Gastrocnemius medialis (tissue), 4 donors: ENCODE measurements at regions not wholly inside any gene's neighbourhood (a gene's known extent, or its start where the extent isn't known, plus 50 kb on each side); places are given as distances from the start of the nearest gene placed in this dataset.

ENCODE experiments used
- ATAC-seq, 2 donors: fragments of 150-250 bp; one replicate each; pipeline ENCODE4 v1.9.1; 2016
- DNase-seq, 2 donors: peaks; one replicate each; pipeline ENCODE4 v3.0.0-alpha.2; 2019
- H3K27ac ChIP-seq, 4 donors: fragments of 200-600 bp; sonication (generic); 1 replicate in 1 of 4; 2 replicates in 3 of 4; pipeline ENCODE4 v1.5.1; 2016 to 2018; ENCODE audit warnings: mild to moderate bottlenecking in 2 of 4, moderate library complexity in 1 of 4
- H3K27me3 ChIP-seq, 3 donors: fragments of 200-600 bp; sonication (generic) in 2 of 3; 1 replicate in 1 of 3; 2 replicates in 2 of 3; pipeline versions ENCODE4 v1.5.1 to v1.6.0; 2016 to 2019; ENCODE audit warnings: mild to moderate bottlenecking in 1 of 3, moderate library complexity in 1 of 3
- H3K36me3 ChIP-seq, 2 donors: fragments of 200-600 bp; sonication (generic) in 1 of 2; one replicate each; pipeline ENCODE4 v1.5.1; 2017 to 2018
- H3K4me1 ChIP-seq, 2 donors: fragments of 200-600 bp; sonication (generic) in 1 of 2; one replicate each; pipeline ENCODE4 v1.5.1; 2016 to 2017; ENCODE audit warnings: mild to moderate bottlenecking in 2 of 2
- H3K4me3 ChIP-seq, 4 donors: fragments of 200-600 bp; sonication (generic) in 3 of 4; 1 replicate in 1 of 4; 2 replicates in 3 of 4; pipeline ENCODE4 v1.5.1; 2016 to 2019; ENCODE audit warnings: mild to moderate bottlenecking in 2 of 4
- H3K9me3 ChIP-seq, 3 donors: fragments of 200-600 bp; sonication (generic) in 2 of 3; 1 replicate in 1 of 3; 2 replicates in 2 of 3; pipeline ENCODE4 v1.5.1; 2016 to 2019
- POLR2A ChIP-seq, 2 donors: fragments of 450-650 bp; IDR thresholded peaks; one replicate each; pipeline ENCODE4 v1.6.1; 2017; ENCODE audit warnings: antibody characterized with exemption in 2 of 2, mild to moderate bottlenecking in 2 of 2, moderate library complexity in 2 of 2
- in situ Hi-C, 4 donors: fragments of 200-750 bp; cut with MboI; loops; one replicate each; pipeline versions ENCODE4 v1.15.0 to v1.8.0; 2017; ENCODE audit warnings: low sequenced_read_pairs in 4 of 4
- intact Hi-C: fragments of 100-400 bp; cut with DNase I; formaldehyde crosslinking; loops from one replicate; pipeline ENCODE4 v1.15.1; 2023; ENCODE audit warnings: low total_unique reads
- TF ChIP-seq, protein P1 (sequence below), 5 experiments: fragments of 450-650 bp in 3 of 5; fragments of 200-600 bp in 2 of 5; sonication (generic) in 2 of 5; IDR thresholded peaks in 4 of 5; conservative IDR thresholded peaks in 1 of 5; 1 replicate in 4 of 5; 2 replicates in 1 of 5; pipeline ENCODE4 v1.5.1; 2016 to 2019; ENCODE audit warnings: antibody characterized with exemption in 5 of 5, mild to moderate bottlenecking in 3 of 5, moderate library complexity in 3 of 5

DNA sequence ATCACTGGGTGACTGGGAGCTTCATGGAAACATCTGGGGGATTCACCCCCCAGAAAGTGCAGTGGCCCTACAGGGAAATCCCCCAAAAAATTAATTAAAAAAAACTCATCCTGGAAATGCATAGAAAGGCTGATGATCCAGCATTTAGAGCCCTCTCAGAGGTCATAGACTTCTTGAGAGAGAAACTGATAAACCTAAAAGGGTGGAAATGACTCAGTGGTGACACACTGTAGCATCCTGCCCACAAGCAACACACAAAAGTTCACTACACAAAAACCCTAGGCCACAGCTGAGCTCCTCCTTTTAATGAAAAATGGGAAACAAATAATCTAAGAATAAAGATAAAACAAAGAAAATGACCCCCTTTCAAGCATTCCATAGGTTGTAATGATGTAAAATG, 911.5 kb downstream of the GLUD2 start:
- Histone ChIP-seq H3K27ac (no peak overlapping the region), H3K9me3 (no peaks in the 10 kb centered on the region), H3K36me3 (no peaks in the 10 kb centered on the region), H3K27me3 (no peaks in the 10 kb centered on the region), H3K4me3 (no peak overlapping the region), H3K4me1 (no peaks in the 10 kb centered on the region)
- TF ChIP-seq, protein P1, sequence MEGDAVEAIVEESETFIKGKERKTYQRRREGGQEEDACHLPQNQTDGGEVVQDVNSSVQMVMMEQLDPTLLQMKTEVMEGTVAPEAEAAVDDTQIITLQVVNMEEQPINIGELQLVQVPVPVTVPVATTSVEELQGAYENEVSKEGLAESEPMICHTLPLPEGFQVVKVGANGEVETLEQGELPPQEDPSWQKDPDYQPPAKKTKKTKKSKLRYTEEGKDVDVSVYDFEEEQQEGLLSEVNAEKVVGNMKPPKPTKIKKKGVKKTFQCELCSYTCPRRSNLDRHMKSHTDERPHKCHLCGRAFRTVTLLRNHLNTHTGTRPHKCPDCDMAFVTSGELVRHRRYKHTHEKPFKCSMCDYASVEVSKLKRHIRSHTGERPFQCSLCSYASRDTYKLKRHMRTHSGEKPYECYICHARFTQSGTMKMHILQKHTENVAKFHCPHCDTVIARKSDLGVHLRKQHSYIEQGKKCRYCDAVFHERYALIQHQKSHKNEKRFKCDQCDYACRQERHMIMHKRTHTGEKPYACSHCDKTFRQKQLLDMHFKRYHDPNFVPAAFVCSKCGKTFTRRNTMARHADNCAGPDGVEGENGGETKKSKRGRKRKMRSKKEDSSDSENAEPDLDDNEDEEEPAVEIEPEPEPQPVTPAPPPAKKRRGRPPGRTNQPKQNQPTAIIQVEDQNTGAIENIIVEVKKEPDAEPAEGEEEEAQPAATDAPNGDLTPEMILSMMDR (IDR thresholded peaks at IDR 0.05 in 4 of 5, conservative IDR thresholded peaks at IDR 0.05 in 1 of 5) = no peak
- no peak for TF ChIP-seq POLR2A (IDR thresholded peaks at IDR 0.05)
- intact Hi-C loops (no loop called here), in situ Hi-C loops (no loop called here)
- DNase-seq = no peak
- ATAC-seq = no peak

DNA sequence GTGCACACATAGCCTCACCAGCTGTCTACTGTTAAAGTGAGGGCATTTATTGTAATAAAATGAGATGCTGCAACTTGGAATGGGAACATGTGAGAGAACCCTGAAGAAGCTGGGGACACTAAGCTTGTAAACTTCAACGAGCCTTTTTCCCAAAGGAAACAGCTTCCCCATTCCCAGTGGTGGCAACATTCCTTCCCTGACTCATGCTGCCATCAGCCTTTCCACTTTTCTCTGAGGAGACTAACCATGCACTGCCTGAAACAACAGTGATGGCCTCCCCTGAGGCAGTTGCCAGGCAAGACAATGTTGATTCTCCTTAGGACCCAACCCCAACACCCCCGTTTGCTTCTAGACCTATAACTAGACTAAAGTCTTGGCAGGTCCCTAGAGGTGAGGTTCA, 928.3 kb downstream of the GLUD2 start:
- intact Hi-C loops = no loop called here

GRCh38 chrX:121987163-121987562, 939.8 kb downstream of the GLUD2 start:
- no peaks in the 10 kb centered on the region for H3K36me3 ChIP-seq
- TF ChIP-seq POLR2A (IDR thresholded peaks at IDR 0.05) = no peak
- TF ChIP-seq, protein P1 (IDR thresholded peaks at IDR 0.05 in 4 of 5, conservative IDR thresholded peaks at IDR 0.05 in 1 of 5) = no peak
- no peak overlapping the region for H3K4me3 ChIP-seq
- H3K9me3 ChIP-seq = no peaks in the 10 kb centered on the region
- no peak for ATAC-seq
- intact Hi-C loops (no loop called here), in situ Hi-C loops (no loop called here)
- H3K27ac ChIP-seq = no peak overlapping the region
- no peaks in the 10 kb centered on the region for H3K4me1 ChIP-seq
- H3K27me3 ChIP-seq = no peaks in the 10 kb centered on the region
- DNase-seq = no peak

More for the DNA sequence above, 928.3 kb downstream of the GLUD2 start:
- no peak for ATAC-seq
- H3K9me3 ChIP-seq = no peaks in the 10 kb centered on the region
- no peaks in the 10 kb centered on the region for H3K4me1 ChIP-seq
- no peaks in the 10 kb centered on the region for H3K27me3 ChIP-seq
- no peak overlapping the region for H3K27ac ChIP-seq
- no peak for TF ChIP-seq POLR2A (IDR thresholded peaks at IDR 0.05)
- TF ChIP-seq, protein P1 (IDR thresholded peaks at IDR 0.05 in 4 of 5, conservative IDR thresholded peaks at IDR 0.05 in 1 of 5) = no peak
- H3K4me3 ChIP-seq = no peak overlapping the region
- in situ Hi-C loops = no loop called here
- DNase-seq = no peak
- H3K36me3 ChIP-seq = no peaks in the 10 kb centered on the region

GRCh38 chrX:121987835-121988234, 940.4 kb downstream of the GLUD2 start:
- TF ChIP-seq POLR2A (IDR thresholded peaks at IDR 0.05) = no peak
- TF ChIP-seq, protein P1 (IDR thresholded peaks at IDR 0.05 in 4 of 5, conservative IDR thresholded peaks at IDR 0.05 in 1 of 5) = no peak
- DNase-seq = no peak
- Histone ChIP-seq H3K4me1 (no peaks in the 10 kb centered on the region), H3K27me3 (no peaks in the 10 kb centered on the region), H3K36me3 (no peaks in the 10 kb centered on the region), H3K27ac (no peak overlapping the region), H3K9me3 (no peaks in the 10 kb centered on the region), H3K4me3 (no peak overlapping the region)
- in situ Hi-C loops = no loop called here
- ATAC-seq = no peak
- intact Hi-C loops = no loop called here

GRCh38 chrX:122004127-122004526, 956.7 kb downstream of the GLUD2 start:
- Histone ChIP-seq H3K27ac (no peak overlapping the region), H3K36me3 (no peaks in the 10 kb centered on the region), H3K27me3 (no peaks in the 10 kb centered on the region), H3K4me3 (no peak overlapping the region), H3K9me3 (no peaks in the 10 kb centered on the region), H3K4me1 (no peaks in the 10 kb centered on the region)
- DNase-seq (no peak), ATAC-seq (no peak)
- TF ChIP-seq POLR2A (IDR thresholded peaks at IDR 0.05) = no peak
- TF ChIP-seq, protein P1 (IDR thresholded peaks at IDR 0.05 in 4 of 5, conservative IDR thresholded peaks at IDR 0.05 in 1 of 5) = no peak
- intact Hi-C loops = no loop called here
- in situ Hi-C loops = no loop called here
